HUES48 (cell line): ENCODE measurements at regions not wholly inside any gene's neighbourhood (a gene's known extent, or its start where the extent isn't known, plus 50 kb on each side); places are given as distances from the start of the nearest gene placed in this dataset.

Experiments
- H3K27ac ChIP-seq: one replicate; pipeline ENCODE4 v1.7.0; 2013; ENCODE audit warnings: low read depth, low read length, inconsistent platforms
- H3K27me3 ChIP-seq: 2 replicates; pipeline ENCODE4 v1.6.1; 2013; ENCODE audit warnings: mild to moderate bottlenecking, low read length; ENCODE audit not compliant: control insufficient read depth, insufficient read depth
- H3K36me3 ChIP-seq: 2 replicates; pipeline ENCODE4 v1.6.1; 2013; ENCODE audit warnings: low read length; ENCODE audit not compliant: control insufficient read depth, insufficient read depth
- H3K4me1 ChIP-seq: 2 replicates; pipeline ENCODE4 v1.6.1; 2013; ENCODE audit warnings: mild to moderate bottlenecking, low read length; ENCODE audit not compliant: control insufficient read depth, insufficient read depth
- H3K4me3 ChIP-seq: 2 replicates; pipeline ENCODE4 v1.5.1; 2013; ENCODE audit warnings: mild to moderate bottlenecking, low read depth, low read length
- H3K9ac ChIP-seq: 2 replicates; pipeline ENCODE4 v1.6.1; 2013; ENCODE audit warnings: mild to moderate bottlenecking, low read depth, low read length, moderate library complexity
- H3K9me3 ChIP-seq: 2 replicates; pipeline ENCODE4 v1.6.1; 2013; ENCODE audit warnings: low read length; ENCODE audit not compliant: control insufficient read depth, insufficient read depth

GRCh38 chr20:21918398-21918797, 212.9 kb downstream of the PAX1 start:
- no peaks in the 10 kb centered on the region for H3K36me3 ChIP-seq
- H3K27ac ChIP-seq = no peak overlapping the region
- no peak overlapping the region for H3K4me3 ChIP-seq
- H3K27me3 ChIP-seq = no peaks in the 10 kb centered on the region
- no peaks in the 10 kb centered on the region for H3K4me1 ChIP-seq
- H3K9ac ChIP-seq = no peak overlapping the region
- no peaks in the 10 kb centered on the region for H3K9me3 ChIP-seq

DNA sequence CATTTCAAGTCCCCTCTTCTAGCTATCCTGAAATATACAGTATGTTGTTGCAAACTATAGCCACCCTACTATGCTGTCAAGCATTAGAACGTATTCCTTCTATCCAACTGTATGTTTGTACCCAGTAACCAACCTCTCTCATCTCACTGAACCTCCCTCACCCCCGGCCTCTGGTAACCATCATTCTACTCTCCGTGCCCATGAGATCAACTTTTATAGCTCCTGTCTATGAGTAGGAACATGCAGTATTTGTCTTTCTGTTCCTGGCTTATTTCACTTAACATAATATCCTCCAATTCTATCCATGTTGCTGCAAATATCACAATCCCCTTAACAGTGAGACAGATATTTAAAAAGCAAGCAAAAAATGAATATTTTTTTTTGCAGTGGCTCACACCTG, 196.9 kb downstream of the PAX1 start:
- no peak overlapping the region for H3K27ac ChIP-seq
- no peak overlapping the region for H3K9ac ChIP-seq
- H3K4me3 ChIP-seq = no peak overlapping the region
- no peaks in the 10 kb centered on the region for H3K9me3 ChIP-seq
- no peaks in the 10 kb centered on the region for H3K36me3 ChIP-seq
- H3K27me3 ChIP-seq = no peaks in the 10 kb centered on the region
- no peaks in the 10 kb centered on the region for H3K4me1 ChIP-seq

DNA sequence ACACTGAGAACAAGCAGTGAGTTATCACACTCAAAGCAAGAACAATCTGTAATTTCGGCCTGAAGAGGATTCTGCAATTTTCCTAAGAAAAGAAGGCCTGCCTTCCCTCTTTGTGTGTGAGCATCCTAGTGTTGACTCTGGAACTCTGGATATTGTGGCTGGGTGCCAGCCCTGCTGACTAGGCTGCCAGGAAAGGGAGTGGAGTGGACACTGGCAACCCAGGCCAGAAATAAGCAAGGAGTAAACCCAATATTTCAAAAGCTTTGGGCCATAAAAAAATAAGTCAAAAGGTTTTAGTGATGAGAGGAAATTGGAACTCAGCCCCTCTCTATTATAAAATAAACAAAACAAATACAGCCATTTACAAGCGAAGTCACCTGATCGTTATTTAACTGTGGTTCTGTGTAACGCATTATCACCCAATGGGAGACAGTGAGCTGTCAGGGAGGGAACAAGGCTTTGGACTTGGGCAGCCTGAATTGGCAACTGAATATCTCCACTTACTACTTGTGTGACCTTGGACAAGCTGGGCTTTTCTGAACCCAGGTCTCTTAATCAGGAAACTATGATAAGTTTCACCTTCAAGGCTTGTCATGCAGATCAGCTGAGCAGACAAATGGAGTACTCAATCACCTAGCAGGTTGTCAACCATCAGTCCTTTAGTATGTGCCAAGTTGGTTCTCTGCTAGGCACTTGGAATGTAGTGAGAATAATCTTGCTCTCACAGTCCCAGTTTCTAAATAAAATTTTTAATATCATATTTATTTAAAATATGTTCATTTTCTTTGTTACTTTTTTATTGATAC, 196.2 kb downstream of the PAX1 start:
- H3K4me1 ChIP-seq = no peaks in the 10 kb centered on the region
- no peak overlapping the region for H3K4me3 ChIP-seq
- no peaks in the 10 kb centered on the region for H3K9me3 ChIP-seq
- no peak overlapping the region for H3K9ac ChIP-seq
- no peaks in the 10 kb centered on the region for H3K27me3 ChIP-seq
- no peak overlapping the region for H3K27ac ChIP-seq
- H3K36me3 ChIP-seq = no peaks in the 10 kb centered on the region

DNA sequence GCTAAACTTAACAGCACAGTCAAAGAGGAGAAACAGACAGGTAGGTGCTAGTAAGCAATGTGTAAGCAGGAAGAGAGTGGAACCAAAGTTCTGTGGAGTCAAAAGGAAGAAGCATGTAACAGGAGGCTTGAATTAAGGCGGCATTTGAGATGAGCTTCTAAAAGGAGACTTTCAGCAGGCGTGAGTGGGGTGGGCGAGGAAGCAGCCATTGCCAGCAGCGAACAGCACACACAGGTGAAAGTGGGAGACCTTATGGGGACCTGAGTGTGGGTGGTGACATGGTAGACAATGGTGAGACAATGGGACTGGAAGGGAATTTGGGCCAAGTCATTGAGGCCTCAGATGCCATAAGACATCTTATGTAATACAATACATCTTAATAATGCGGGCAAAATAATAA, 195.0 kb downstream of the PAX1 start:
- Histone ChIP-seq H3K4me1 (no peaks in the 10 kb centered on the region), H3K27ac (no peak overlapping the region), H3K9me3 (no peaks in the 10 kb centered on the region), H3K27me3 (no peaks in the 10 kb centered on the region), H3K36me3 (no peaks in the 10 kb centered on the region), H3K9ac (no peak overlapping the region), H3K4me3 (no peak overlapping the region)

- no peak overlapping the region for H3K9ac ChIP-seq
- H3K27ac ChIP-seq = no peak overlapping the region
- no peak overlapping the region for H3K4me3 ChIP-seq
- H3K4me1 ChIP-seq = no peaks in the 10 kb centered on the region
- no peaks in the 10 kb centered on the region for H3K9me3 ChIP-seq
- H3K27me3 ChIP-seq = peaks cover 53% of the 10 kb centered on the region
- no peaks in the 10 kb centered on the region for H3K36me3 ChIP-seq
Measured at GRCh38 chr20:21874921-21875320, 169.5 kb downstream of the PAX1 start.

DNA sequence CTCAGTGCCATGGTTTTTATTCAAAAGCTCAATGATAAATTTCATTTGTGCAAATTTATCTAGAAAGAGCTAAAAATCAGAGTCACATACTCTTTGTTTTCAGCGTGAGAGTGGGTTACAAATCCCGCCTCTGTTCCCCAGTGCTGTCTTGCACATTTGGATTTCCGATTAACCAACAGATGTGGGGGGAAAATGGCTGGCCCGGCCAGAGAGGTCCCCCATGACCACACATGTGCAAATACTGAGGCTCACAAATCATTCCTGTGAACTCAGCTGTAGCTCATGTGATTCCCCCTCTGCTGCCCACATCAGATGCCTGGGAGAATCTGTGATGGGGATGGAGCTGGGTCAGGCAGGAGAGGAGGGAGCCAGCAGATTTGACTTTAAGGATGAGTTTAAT, 168.7 kb downstream of the PAX1 start:
- H3K27me3 ChIP-seq = peaks cover 60% of the 10 kb centered on the region
- H3K9ac ChIP-seq = no peak overlapping the region
- H3K36me3 ChIP-seq = no peaks in the 10 kb centered on the region
- H3K9me3 ChIP-seq = no peaks in the 10 kb centered on the region
- no peak overlapping the region for H3K27ac ChIP-seq
- no peak overlapping the region for H3K4me3 ChIP-seq
- no peaks in the 10 kb centered on the region for H3K4me1 ChIP-seq

DNA sequence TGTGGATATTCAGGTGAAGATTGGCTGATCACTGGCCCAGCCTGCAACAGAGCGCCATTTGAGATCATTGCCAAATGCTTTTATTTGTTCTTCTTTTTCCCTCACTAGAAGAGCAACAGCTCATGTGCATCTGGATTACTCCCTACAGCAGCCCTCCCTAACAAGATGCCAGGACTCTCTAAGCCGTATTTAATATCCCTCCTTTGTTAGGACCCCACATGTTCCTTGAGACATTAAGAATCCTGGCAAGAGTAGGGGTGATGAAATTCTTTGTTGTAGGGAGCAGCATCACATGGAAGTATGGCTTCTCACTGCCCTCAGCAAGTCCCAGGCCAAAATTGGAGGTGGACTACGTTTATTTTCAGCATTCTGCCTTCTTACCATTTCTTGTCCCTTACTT, 167.8 kb downstream of the PAX1 start:
- Histone ChIP-seq H3K9ac (no peak overlapping the region), H3K9me3 (no peaks in the 10 kb centered on the region), H3K4me3 (no peak overlapping the region), H3K27ac (no peak overlapping the region), H3K4me1 (no peaks in the 10 kb centered on the region), H3K27me3 (peaks cover 68% of the 10 kb centered on the region), H3K36me3 (no peaks in the 10 kb centered on the region)

DNA sequence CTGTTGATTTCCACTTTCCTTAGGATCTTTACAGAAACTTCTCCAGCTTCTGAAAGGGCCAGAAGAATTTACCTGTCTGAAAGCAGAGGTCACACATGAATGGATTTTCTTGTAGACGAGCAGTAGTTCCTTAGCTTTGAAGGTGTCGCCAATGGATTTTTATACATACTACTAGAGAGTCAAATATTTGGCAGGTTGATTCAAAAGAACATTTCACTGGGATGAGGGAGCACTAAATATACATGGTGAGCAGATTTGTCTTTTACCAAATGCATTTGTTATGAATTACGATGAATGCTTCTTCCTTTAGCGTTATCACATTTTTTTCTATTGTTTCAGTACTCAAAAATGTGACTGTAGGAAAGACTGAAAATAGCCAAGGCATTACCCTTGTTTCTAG, 162.3 kb downstream of the PAX1 start:
- no peaks in the 10 kb centered on the region for H3K9me3 ChIP-seq
- H3K9ac ChIP-seq = no peak overlapping the region
- H3K36me3 ChIP-seq = no peaks in the 10 kb centered on the region
- peaks cover 3% of the 10 kb centered on the region; the same call in 1 of the 2 replicates for H3K4me1 ChIP-seq
- peaks cover 88% of the 10 kb centered on the region for H3K27me3 ChIP-seq
- no peak overlapping the region for H3K4me3 ChIP-seq
- H3K27ac ChIP-seq = no peak overlapping the region

GRCh38 chr20:21867353-21867752, 161.9 kb downstream of the PAX1 start:
- Histone ChIP-seq H3K4me1 (peaks cover 7% of the 10 kb centered on the region; the same call in 1 of the 2 replicates), H3K4me3 (no peak overlapping the region), H3K9me3 (no peaks in the 10 kb centered on the region), H3K9ac (no peak overlapping the region), H3K27me3 (peaks cover 83% of the 10 kb centered on the region), H3K27ac (no peak overlapping the region), H3K36me3 (no peaks in the 10 kb centered on the region)

- Histone ChIP-seq H3K27me3 (peaks cover 40% of the 10 kb centered on the region), H3K9ac (no peak overlapping the region), H3K9me3 (no peaks in the 10 kb centered on the region), H3K4me3 (no peak overlapping the region), H3K4me1 (peaks cover 10% of the 10 kb centered on the region; the same call in 1 of the 2 replicates), H3K36me3 (no peaks in the 10 kb centered on the region), H3K27ac (no peak overlapping the region)
Measured at GRCh38 chr20:21862956-21863355, 157.5 kb downstream of the PAX1 start.

- H3K4me3 ChIP-seq = no peak overlapping the region
- no peaks in the 10 kb centered on the region for H3K36me3 ChIP-seq
- no peaks in the 10 kb centered on the region for H3K9me3 ChIP-seq
- H3K27ac ChIP-seq = no peak overlapping the region
- peaks cover 35% of the 10 kb centered on the region for H3K27me3 ChIP-seq
- peaks cover 10% of the 10 kb centered on the region; the same call in 1 of the 2 replicates for H3K4me1 ChIP-seq
- no peak overlapping the region for H3K9ac ChIP-seq
Measured at GRCh38 chr20:21862259-21862946, 156.9 kb downstream of the PAX1 start.
